AG10803 (cell line): ENCODE measurements at regions not wholly inside any gene's neighbourhood (a gene's known extent, or its start where the extent isn't known, plus 50 kb on each side); places are given as distances from the start of the nearest gene placed in this dataset.
A peak's percentile ranks its signal among the peaks of the same experiment; 100 is the strongest.

Source experiments
- DNase-seq: peaks from one replicate; pipeline ENCODE4 v3.0.0; 2010; ENCODE audit warnings: low read depth
- H3K4me3 ChIP-seq: 2 replicates; pipeline ENCODE4 v1.5.1; 2011; ENCODE audit warnings: mild to moderate bottlenecking, low read length, control low read depth
- CTCF ChIP-seq: conservative IDR thresholded peaks from 2 replicates; pipeline ENCODE4 v1.5.1; 2011; ENCODE audit warnings: mild to moderate bottlenecking, low read length, control low read depth, inconsistent platforms

- no peak for DNase-seq
- H3K4me3 ChIP-seq, result no peak overlapping the region
- no peak for TF ChIP-seq CTCF
Measured at GRCh38 chr3:194225418-194225812, 89.5 kb downstream of the HES1 start.

DNA sequence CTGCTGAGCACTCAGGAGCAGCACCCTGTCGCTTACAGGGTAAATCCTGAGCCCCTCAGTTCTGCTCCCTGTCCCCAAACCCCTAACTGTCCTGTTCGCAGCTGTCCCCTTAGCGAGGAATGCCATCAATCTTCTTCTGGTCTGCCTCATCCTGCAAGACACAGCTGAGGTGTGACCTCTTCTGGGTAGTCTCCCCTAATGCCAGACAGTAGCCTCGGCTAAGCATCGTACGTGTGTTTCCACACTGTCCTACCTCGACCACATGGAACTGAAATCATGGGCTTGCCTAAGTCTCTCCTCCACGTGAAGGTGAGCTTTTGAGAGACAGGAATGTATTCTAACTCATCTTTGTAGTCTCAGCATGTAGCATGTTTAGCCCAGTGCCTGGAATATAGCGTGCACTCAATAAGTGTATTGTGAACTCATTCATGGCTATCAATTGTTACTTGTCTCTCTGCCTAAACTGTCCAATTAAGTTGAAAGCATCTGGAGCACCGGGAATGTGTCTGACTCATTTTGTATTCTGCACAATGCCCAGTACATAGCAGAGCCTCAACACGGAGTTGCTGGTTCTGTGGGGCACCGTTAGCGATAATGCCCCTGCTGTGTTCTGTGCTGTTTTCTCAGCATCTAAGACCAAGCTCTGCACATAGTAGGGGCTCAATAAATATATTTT lies 90.2 kb downstream of the HES1 start:
- H3K4me3 ChIP-seq, result no peak overlapping the region
- DNase-seq, result peak; percentile 29
- no peak for TF ChIP-seq CTCF

DNA sequence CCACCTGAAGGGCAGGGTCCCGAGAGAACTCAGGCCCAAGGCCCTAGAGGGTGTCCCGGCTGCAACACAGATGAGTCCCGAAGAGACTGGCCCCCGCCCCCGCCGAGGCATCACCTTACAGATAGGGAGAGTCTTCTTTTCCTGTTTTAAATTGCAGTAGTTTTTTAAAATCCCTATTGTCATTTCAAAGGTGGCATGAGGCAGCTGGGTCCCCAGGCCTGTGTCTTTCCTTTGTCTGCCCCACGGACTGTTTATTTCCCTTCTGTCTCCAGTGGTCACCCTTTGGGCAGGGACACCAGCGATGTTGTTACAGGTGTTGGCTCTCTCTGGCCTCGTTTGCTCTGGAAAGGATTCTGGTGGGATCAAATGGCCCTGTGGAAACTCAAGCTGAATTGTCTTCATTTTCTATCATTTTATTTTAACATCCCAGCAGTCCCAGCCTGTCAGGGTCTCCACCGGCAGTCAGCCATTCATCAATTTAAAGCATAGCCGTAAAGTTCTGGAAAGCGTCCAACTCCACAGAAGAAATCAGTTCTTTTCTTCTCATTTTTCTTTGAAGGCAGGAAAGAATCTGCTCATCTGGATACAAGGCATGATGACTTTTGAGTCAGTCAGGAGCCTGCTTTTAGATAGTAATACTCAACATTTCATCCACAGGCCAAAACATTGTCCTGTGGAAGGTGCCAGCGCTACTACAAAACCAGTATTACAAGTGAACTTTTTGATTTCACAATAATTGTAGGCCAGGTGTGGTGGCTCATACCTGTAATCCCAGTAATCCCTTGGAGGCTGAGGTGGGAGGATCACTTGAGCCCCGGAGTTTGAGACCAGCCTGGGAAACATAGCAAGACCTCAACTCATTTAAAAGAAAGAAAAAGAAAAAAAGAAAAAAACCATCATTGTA lies 96.2 kb downstream of the HES1 start:
- TF ChIP-seq CTCF, result no peak
- H3K4me3 ChIP-seq, result no peak overlapping the region
- no peak for DNase-seq

GRCh38 chr3:194233150-194233549 lies 97.2 kb downstream of the HES1 start:
- TF ChIP-seq CTCF, result no peak
- H3K4me3 ChIP-seq, result no peak overlapping the region
- DNase-seq, result no peak

DNA sequence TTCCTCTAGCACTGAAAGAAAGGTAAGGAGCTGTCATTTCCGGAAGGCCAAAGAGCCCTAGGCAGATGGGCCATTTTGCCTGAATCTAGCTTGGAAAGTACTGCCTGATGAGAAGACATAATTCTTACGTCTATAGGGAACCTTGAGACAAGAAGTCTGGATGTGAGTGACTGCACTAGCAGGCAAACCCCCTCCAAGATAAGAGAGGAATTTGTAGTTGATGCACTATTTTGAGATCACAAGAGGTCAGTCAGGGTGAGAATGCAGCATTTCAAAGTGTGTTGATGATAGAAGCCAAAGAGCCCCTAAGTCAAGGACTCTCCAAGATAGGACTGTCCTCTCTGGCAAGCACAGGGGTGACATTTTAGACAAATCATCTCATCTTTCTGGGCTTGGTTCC lies 99.2 kb downstream of the HES1 start:
- no peak for TF ChIP-seq CTCF
- no peak overlapping the region for H3K4me3 ChIP-seq
- DNase-seq, result no peak

DNA sequence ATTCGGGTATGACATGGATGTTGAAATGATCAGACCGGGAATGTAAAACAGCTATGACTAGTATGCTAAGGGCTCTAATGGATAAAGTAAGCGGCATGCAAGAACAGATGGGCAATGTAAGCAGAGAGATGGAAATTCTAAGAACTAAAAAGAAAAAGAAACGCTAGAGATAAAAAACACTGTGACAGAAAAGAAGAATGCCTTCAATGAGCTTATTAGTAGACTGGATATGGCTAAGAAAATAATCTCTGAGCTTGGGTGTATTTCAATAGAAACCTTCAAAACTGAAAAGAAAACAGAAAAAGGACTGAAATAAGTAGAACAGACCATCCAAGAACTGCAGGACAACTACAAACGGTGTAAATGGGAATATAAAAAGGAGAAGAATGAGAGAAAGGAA lies 101.2 kb downstream of the HES1 start:
- peak; percentile 40 for DNase-seq
- no peak overlapping the region for H3K4me3 ChIP-seq
- no peak for TF ChIP-seq CTCF

- DNase-seq, result no peak
- no peak for TF ChIP-seq CTCF
- H3K4me3 ChIP-seq, result no peak overlapping the region
Measured at GRCh38 chr3:194240766-194241165, 104.8 kb downstream of the HES1 start.
